ENCODE measurements at regions not wholly inside any gene's neighbourhood (a gene's known extent, or its start where the extent isn't known, plus 50 kb on each side); places are given as distances from the start of the nearest gene placed in this dataset.

DNA sequence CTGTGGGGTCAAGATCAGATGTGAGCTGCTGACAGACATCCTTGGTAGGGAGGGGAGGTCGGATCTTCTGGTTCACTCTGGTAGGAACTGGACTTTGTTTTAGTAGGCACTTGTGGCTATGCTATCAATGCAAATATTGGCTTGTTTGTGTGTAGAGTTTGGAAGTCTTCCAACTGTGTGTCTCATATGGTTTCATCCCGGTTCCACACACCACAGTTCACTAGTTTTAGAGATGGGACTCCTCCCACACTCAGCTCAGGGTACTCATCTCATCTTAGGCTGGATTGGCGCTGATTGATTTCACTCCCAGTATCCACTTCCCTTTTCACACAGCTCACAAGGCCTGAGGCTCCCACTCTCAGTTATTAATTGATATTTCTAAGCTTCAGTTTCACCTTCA is 161.3 kb downstream of the THBS2 start:
- no peak for TF ChIP-seq EP300 (IDR thresholded peaks at IDR 0.05; ENCODE audit: borderline replicate concordance in 1 of 2, low read depth in 1 of 2, low read length in 1 of 2)
- no peak for TF ChIP-seq ZBTB33 (IDR thresholded peaks at IDR 0.05; ENCODE audit: borderline replicate concordance, low read depth)
- no peak for TF ChIP-seq CTCF (IDR thresholded peaks at IDR 0.05)
- TF ChIP-seq JUND (IDR thresholded peaks at IDR 0.05) = no peak
- no peak for TF ChIP-seq CHD2 (IDR thresholded peaks at IDR 0.05; ENCODE audit: low read length, partially characterized antibody)
- no peak for TF ChIP-seq TAF1 (IDR thresholded peaks at IDR 0.05; ENCODE audit: borderline replicate concordance, low read depth, low read length)
